Vagina (tissue), 2 donors: ENCODE measurements at regions not wholly inside any gene's neighbourhood (a gene's known extent, or its start where the extent isn't known, plus 50 kb on each side); places are given as distances from the start of the nearest gene placed in this dataset.

Experiments
- CTCF ChIP-seq, 3 experiments: fragments of 450-650 bp in 2 of 3; fragments of 200-600 bp in 1 of 3; sonication (generic) in 1 of 3; IDR thresholded peaks; one replicate each; pipeline ENCODE4 v1.5.1; 2017 to 2019; ENCODE audit warnings: antibody characterized with exemption in 3 of 3, mild to moderate bottlenecking in 2 of 3, moderate library complexity in 2 of 3
- POLR2A ChIP-seq, 2 donors: fragments of 450-650 bp; IDR thresholded peaks; one replicate each; pipeline ENCODE4 v1.6.1; 2017; ENCODE audit warnings: antibody characterized with exemption in 2 of 2, mild to moderate bottlenecking in 2 of 2, moderate library complexity in 2 of 2
- POLR2AphosphoS5 ChIP-seq, 2 donors: sonication (generic); formaldehyde crosslinking; IDR thresholded peaks; one replicate each; pipeline ENCODE4 v1.9.0; 2017; ENCODE audit warnings: antibody characterized with exemption in 2 of 2, mild to moderate bottlenecking in 2 of 2, low read depth in 1 of 2; ENCODE audit not compliant: insufficient read depth in 1 of 2

DNA sequence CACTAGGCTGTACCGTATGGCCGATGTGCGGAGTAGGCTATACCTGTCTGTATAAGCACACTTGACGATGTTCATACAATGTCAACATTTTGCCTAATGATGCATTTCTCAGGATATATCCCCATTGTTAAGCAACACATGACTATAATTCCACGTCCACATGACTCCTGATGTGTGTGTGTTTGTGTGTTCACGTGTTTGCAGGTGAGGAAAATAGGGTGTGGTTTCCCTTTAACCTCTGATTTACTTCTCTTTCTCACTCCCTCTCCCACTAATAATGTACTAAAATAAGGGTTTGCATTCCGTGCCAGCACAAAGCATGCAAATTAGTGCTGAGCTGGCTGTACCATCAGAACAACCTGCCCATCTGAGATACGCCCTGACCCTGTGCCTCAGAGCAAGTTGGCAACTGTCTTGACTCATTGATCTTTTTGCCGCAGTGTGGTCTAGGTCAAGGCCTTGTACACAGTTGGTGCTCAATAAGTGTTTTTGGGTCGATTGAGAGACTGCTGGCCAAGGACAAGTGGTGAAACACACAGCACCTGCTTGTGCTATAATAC lies 64.6 kb upstream of the DOCK1 start:
- no peak for TF ChIP-seq POLR2A (IDR thresholded peaks at IDR 0.05)
- TF ChIP-seq CTCF (IDR thresholded peaks at IDR 0.05), result no peak
- TF ChIP-seq POLR2AphosphoS5 (IDR thresholded peaks at IDR 0.05; ENCODE audit: insufficient read depth in 1 of 2, low read depth in 1 of 2), result no peak
